Ramos (cell line): ENCODE measurements at regions not wholly inside any gene's neighbourhood (a gene's known extent, or its start where the extent isn't known, plus 50 kb on each side); places are given as distances from the start of the nearest gene placed in this dataset.

Source experiments
- in situ Hi-C: fragments of 300-500 bp; cut with MboI; formaldehyde crosslinking; loops from one replicate; pipeline ENCODE4 v1.14.3; 2022; ENCODE audit warnings: low sequenced_read_pairs; ENCODE audit not compliant: unreplicated experiment

DNA sequence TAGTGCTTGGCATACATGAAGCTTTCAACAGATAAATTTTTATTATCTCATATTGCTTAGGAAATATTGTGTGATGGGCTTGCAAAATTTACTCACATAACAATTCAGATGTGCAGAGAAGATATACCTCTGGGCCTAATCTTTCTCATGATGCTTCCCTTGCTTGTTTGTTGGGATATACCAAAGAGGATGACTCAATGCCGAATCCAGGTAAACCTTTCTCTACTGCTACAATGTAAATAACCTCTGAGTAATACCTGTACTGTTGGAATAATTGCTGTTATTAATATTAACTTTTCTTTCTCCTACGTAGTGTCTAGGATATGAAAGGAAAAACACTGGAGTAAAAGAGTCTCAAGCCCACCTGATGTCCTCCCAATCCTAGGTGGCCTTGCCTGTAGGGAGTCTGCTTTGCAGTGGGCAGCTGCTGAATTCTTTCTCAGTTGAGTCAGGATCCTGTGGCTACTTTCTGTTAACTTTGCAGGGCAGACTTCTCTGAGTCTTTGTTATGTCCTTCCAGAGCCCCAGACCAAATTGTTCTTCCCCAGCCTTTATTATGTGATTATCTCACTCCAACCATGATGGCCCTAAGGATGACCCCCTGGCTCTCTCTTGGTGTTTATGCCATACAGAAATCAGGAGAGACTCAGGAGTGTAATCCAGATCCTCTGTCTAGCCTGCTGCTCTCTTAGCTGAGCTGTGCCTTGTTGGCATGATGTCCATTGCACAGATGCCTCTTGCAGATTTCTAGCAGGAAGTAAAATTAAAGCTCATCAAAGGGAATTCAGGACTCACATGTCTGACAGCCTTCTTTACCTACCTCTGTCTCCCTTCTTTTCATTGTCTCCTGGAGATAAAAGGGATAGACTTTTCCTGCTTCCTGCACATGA is 208.1 kb downstream of the SNX18 start:
- in situ Hi-C loops = no loop called here

GRCh38 chr5:54722846-54723433 is 205.4 kb downstream of the SNX18 start:
- in situ Hi-C loops = no loop called here

DNA sequence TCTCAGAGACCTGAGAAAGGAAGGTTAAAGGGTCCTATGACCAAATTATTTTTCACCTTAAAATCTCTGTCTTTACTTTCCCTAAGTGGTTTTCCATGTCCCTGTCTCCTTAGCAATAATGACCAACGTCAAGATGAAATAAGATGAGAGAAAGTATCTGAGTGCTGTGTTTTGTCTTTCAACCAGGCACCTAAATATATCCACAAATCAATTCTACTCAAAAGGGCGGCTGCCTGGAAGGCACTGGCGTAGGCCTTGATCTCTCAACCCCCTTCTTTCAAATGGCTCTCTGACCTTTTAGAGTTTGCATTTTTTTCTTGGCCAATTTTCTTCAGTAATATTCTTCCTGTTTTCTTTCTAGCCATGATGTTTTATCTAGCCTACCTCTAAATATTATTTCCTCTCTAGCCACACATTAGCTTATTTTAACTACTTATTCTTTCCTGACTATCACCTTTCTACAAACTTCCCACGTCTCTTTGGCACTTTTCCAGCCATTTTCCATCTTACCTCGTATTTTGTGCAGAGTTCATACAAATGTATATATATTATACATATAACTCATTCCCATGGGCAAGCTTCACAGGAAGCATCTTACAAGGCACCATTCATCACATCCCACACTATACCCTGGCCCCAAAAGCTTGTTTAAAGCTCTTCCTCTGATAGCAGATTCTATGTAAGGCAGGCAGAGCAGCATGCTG is 204.5 kb downstream of the SNX18 start:
- in situ Hi-C loops = no loop called here

- in situ Hi-C loops = no loop called here
Observed at GRCh38 chr5:54721116-54721515, 203.6 kb downstream of the SNX18 start.

DNA sequence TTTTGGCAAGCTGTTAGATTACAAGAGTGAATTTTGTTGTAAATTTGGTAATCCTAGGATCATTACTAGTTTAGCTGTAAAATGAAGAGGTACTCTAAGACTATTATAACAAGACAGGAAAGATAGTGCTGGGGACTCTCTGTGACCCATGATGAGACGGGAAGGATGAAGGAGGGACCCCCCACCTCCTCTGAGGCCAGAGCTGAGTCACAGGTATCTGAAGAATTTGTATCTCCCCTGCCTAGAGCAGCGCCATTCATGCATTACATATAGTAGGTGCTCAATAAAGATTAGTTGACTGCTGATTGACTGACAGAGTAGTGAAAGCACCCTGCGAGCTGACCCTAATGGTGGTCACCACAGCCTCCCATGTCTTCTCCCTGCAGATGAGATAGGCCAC is 202.8 kb downstream of the SNX18 start:
- in situ Hi-C loops = no loop called here

DNA sequence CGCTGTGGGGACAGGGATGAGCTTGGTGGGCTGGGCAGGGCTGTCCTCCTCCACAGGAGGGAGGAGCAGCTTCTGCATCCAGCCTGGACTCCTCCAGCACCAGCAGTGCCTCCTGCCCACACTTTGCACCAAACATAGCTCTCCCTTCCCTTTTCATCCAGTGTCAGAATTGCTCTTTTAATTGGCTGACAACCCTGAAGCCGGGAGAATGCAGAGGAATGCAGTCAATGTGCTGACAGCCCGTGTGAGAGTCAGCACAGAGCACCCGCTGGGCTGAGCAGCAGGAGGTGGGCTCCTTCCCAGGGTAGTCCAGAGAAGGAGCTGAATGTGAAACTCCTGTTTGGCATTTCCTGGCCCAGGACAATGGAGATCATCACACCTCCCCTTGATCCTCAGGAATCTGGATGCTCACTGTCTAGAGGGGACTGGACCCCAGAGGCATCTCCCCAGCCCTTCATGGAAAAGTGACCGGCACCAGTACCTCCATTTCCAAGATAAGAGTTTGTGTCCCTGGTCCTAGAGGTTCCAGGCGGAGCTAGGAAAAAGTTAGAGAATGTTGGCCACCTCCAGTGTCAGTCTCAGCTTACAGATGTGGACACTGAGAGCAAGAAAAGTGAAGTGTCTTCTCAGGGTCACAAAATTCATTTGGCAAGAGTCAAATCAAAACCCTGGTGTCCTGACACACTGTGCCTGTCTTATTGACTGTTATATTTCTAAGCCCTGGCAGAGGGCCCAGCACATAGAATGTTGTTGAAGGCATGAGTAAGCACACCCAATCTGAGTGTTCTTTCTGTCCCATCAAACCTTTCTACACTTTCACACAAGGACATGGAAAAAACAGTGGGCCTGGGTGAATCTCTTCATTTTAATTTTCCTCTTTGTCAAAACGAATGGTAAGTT is 202.1 kb downstream of the SNX18 start:
- in situ Hi-C loops = no loop called here

GRCh38 chr5:54718656-54719055 is 201.1 kb downstream of the SNX18 start:
- in situ Hi-C loops = no loop called here

- in situ Hi-C loops = no loop called here
Observed at GRCh38 chr5:54717870-54718269, 200.3 kb downstream of the SNX18 start.

DNA sequence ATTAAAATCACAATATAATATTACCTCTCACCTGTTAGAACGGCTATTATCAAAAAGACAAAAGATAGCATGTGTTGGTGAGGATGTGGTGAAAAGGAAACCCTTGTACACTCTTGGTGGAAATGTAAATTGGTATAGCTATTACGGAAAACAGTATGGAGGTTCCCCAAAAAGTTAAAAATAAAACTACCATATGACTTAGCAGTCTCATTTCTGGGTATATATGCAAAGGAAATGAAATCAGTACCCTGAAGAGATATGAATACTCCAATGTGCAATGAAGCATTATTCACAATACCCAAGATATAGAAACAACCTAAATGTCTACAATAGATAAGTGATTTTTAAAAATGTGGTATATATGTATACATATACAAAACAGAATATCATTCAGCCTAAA is 199.9 kb downstream of the SNX18 start:
- in situ Hi-C loops = no loop called here

DNA sequence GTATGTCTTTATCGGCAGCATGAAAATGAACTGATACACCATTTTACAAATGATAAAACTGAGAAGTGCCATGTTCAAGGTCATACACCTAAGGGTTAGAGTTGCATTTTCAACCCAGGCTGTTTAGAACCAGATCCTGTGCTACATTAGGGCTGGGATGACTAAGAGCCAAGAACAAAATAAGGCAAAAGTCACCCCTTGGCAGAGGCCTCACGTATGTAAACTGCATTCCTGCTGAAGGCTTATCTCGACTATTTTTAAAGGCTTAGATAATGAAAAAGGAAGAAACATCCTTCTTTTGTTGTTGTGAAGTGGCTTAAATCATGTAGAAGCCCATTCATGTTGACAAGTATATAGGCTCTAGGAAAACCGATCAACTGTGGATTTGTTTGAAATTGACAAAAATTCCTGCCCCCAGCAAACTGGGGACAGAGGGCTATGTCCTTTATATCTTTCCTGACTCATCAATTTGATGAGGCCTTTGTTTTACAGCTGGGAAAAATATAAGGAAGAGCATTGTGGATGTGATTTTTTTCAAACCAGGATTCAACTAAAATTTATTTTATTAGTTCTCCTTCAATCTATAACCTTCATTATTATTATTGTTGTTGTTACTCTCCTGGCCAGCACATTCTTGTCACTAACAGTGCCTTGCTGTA is 196.5 kb downstream of the SNX18 start:
- in situ Hi-C loops = no loop called here

- in situ Hi-C loops = no loop called here
Observed at GRCh38 chr5:54709096-54709495, 191.5 kb downstream of the SNX18 start.

DNA sequence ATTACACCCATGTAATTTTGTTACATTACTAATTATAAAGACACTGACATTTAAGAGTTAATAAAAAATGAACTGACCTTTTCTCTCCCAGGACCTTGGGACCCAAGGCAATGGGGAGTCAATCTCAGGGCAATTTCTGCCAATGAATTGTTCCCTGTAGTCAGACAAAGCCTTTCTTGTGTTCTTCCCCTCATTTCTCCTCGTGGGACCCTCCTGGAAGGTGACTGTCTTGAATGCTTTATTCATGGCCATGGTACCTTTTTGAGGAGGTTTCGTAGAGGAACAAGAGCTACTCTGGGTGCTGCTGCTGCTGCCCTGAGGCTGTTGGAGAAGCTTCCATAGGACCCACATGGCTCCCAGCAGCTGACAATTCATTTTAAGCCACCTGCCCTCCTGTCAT is 190.3 kb downstream of the SNX18 start:
- in situ Hi-C loops = no loop called here

GRCh38 chr5:54705994-54706653 is 188.6 kb downstream of the SNX18 start:
- in situ Hi-C loops = no loop called here

GRCh38 chr5:54704825-54705224 is 187.3 kb downstream of the SNX18 start:
- in situ Hi-C loops = no loop called here

DNA sequence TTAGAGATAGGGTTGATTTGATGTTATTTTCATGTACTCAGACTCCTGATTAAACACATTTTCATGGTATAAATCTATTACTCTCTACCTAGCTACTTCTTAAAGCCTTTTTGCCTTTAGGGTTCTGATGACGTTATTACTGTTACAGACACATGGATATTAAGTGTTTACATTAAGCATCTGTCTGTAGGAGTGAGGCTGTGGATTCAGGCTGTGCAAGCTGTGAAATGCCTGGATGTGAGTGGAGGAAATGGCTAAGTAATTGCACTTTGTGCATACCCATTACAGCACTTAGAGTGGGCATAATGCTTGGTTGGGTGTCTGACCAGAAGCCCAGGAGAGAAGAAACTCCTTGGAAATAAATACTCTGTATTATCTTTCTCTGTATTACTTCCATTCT is 186.8 kb downstream of the SNX18 start:
- in situ Hi-C loops = no loop called here

GRCh38 chr5:54703565-54704255 is 186.2 kb downstream of the SNX18 start:
- in situ Hi-C loops = no loop called here

GRCh38 chr5:54703133-54703532 is 185.6 kb downstream of the SNX18 start:
- in situ Hi-C loops = no loop called here

- in situ Hi-C loops = no loop called here
Observed at GRCh38 chr5:54702470-54702869, 184.9 kb downstream of the SNX18 start.
